HG03558 (cell line): ENCODE measurements at regions not wholly inside any gene's neighbourhood (a gene's known extent, or its start where the extent isn't known, plus 50 kb on each side); places are given as distances from the start of the nearest gene placed in this dataset.
"Not testable (repeated sequence)": the region's sequence is repeated elsewhere in the genome, so short reads cannot be mapped to it uniquely, and the experiment has no call there.

Source experiments
- ATAC-seq: cut with Tn5 transposase; IDR thresholded peaks from one replicate; pipeline ENCODE4 v1.9.1; 2021; ENCODE audit warnings: moderate number of reproducible peaks; ENCODE audit not compliant: unreplicated experiment; ENCODE audit errors: extremely low read depth

DNA sequence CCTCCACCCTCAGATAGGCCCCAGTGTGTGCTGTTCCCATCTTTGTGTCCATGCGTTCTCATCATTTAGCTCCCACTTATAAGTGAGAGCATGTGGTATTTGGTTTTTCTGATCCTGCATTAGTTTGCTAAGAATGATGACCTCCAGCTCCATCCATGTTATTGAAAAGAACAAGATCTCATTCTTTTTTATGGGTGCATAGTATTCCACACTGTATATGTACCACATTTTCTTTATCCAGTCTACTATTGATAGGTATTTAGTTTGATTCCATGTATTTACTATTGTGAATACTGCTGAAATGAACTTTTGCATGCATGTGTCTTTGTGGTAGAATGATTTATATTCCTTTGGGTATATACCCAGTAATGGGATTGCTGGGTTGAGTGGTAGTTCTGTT is 303.3 kb downstream of the SEMA3D start:
- not testable (repeated sequence) for ATAC-seq

DNA sequence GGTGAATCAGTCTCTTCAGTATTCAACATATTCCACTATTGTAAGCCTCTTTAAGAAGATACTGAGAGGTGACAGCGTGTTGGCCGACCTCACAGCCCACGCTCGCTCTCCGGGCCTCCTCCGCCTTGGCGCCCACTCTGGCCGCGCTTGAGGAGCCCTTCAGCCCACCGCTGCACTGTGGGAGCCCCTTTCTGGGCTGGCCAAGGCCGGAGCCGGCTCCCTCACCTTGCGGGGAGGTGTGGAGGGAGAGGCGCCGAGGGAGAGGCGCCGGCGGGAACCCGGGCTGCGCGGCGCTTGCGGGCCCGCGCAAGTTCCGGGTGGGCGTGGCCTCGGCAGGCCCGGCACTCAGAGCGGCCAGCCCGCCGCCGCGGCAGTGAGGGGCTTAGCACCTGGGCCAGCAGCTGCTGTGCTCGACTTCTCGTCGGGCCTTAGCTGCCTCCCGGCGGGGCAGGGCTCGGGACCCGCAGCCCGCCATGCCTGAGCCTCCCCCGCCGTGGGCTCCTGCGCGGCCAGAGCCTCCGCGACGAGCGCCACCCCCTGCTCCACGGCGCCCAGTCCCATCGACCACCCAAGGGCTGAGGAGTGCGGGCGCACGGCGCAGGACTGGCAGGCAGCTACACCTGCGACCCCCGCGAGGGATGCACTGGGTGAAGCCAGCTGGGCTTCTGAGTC is 306.4 kb downstream of the SEMA3D start:
- not testable (repeated sequence) for ATAC-seq

DNA sequence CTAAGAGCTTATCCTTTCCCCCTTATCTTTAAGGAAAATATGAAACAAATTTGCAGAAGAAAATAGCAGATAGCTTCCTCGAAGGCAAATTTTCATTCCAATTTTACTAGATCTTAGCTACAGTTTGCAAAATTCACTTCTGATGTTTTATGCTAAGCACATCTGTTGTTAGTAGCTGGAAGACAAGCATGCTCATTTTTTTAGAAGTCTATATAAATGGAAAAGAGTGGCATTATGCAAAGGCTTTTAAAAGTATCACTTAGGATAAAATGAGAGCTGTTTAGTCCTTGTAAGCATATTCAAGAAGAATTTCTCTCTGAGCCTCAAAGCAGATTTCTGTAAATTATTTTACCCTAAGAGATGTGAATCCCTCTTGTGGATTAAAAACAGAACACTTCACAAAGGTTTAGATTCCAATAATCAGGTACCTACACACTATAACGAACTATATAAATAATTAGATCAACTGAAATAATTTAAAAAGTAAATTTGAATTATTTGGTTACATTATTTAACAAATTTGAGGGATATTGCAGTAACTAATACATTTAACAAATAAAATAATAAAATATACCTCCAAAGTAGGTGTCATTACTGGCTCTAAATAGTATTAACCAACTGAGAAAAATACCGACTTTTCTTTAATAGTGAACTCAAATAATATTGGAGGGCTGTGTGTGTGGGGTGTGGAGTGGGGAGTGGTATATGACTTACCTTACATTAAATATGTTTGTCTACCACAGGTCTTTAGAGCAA is 307.1 kb downstream of the SEMA3D start:
- ATAC-seq: no peak

DNA sequence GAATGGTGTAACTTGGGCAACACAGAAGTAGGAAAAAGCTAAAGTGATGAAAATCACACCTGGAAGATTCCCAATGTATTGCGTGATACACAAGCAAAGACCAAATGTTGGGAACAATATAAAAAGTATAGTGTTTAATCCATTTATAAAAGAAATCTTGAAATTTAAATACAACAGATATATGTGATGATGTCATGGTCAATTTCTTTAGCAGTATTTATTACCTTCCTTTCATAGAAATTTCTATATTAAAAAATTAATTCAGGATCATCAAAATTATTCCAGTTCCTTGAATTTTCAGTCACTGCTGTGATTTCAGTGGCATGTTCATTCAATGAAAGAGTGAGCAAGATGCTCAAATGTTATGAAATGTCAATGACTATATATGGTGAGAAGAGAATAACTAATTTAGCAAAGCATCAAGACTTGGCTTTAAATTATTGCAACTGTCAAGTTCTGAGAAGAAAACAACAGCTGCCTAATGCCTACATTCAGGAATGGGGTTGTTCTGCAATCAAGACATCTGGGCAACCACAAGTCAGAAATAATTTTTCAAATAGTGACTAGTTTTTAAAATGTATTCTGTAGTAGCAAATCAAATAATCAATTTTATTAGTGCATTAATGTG is 308.8 kb downstream of the SEMA3D start:
- no peak for ATAC-seq

DNA sequence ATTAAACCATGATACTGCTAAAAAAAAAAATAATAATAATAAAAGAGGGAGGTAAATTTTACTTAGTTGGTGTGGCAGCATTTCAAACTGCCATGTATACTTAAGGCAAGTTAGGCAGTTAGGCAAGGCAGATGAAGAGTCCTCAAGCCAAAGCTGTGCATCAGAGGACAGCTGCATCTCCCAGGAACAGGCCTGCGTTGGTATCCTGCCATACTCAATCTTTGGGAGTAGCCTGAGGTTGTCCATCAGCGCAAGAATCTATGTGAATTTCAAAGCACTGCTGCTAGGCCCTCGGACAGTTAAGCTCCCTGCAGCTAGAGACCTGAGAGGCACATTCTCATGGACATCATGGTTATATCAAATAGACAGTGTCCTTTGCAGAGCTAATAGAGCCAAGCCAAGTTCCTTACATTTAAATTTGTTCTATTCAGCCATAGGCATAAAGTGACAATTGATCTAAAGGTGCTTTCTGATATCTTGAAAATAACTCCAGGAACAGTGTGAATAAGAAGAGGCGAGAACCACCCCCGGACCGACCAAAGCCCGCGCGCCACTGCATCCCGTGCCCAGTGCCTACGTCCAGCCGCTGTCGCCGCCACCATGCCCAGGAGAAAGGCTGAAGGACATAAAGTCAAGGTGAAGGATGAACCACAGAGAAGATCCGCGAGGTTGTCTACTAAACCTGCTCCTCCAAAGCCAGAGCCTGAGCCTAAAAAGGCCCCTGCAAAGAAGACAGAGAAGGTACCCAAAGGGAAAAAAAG is 310.6 kb downstream of the SEMA3D start:
- ATAC-seq: no peak

DNA sequence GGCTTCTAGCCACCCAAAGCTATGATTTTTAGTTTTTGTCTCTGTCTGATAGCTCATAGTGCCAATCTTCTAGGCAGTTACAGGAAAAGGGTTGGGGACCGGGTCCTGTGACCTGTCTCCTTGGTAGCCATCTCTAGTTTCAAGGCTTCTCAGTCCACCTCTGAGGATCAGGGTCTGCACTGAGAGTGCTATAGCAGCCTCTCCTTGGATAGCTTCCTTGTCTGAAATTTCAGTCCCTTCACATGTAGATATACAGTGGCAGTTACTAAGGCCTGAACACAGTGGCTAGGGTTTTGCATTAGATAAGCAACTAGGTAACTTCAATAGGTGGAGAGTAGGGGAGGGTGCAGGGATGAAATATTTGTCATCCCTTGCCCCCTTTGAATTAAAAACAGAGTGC is 321.3 kb downstream of the SEMA3D start:
- no peak for ATAC-seq

DNA sequence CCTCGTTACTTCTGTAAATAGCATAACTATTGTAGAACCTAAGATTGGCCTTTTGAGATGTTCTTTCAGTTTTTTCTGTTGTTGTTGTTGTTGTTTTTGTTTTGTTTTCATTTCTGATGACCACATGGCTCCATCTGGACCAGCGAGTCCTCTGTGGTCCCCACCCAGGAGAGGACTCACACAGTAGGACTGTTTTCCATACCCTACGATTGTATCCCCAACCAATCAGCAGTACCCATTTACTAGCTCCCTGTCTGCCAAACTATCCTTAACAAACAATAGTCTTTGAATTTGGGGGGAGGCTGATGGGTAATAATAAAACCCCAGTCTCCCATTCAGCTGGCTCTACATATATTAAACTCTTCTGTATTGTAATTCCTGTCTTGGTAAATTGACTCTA is 329.5 kb downstream of the SEMA3D start:
- no peak for ATAC-seq

DNA sequence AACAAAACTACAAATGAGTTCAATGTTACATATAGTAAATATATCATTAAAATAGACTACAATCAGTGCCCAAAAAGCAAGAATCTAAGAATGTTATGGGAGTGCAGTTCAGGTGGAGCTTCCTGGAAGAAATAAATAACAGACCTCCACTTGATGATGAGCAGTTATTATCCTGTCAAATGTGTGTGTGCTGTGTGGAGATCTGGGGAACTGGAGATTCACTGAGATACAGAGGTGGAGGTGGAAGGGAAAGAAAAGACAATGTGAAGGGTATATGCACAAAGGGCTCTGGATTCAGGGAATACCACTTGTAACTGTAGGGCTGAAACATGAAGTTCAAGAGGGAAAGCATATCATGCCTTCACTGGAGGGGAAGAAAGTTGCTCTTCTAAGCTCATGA is 331.1 kb downstream of the SEMA3D start:
- no peak for ATAC-seq

DNA sequence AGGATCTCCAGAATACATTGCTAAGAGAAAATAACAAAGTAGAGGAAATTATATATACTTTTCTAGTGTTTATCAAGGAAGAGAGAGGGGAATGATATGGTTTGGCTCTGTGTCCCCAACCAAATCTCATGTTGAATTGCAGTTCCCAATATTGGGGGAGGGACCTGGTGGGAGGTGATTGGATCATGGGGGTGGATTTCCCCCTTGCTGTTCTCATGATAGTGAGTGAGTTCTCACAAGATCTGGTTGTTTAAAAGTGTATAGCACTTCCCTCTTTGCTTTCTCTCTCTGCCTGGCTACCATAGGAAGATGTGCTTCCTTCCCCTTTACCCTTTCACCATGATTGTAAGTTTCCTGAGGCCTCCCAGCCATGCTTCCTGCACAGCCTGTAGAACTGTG is 337.9 kb downstream of the SEMA3D start:
- not testable (repeated sequence) for ATAC-seq

DNA sequence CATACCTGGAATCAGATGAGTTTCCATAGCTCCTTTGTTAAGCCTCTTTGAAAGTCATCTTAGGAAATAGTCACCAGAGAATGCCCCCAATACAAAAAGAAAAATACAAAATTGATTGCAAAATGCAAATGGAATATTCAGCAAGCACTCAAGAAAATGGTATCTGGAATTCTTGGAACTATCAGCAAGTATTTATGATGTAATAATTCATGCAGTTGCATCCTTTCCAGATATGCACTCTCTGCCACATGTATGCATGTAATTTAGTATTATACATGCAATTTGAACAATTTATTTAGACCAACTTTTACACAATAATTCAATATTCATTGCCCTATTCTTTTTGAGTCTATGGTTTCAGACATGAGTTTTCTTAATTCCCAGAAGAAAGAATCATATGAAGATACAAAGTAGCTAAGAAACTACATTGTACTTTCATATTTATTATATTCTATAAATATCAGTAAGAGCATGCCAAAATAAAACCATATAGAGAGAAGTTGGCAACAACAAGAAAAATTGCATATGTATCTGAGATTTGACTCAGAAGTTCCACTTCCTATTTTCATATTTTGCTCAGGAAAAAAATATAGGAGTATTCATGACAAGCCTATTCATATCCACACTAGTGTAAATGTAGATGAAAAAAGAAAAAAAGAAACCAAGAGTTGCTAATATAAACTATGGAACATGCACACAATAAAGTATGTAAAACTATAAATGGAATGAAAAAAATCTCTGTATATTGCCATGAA is 338.5 kb downstream of the SEMA3D start:
- ATAC-seq: no peak

DNA sequence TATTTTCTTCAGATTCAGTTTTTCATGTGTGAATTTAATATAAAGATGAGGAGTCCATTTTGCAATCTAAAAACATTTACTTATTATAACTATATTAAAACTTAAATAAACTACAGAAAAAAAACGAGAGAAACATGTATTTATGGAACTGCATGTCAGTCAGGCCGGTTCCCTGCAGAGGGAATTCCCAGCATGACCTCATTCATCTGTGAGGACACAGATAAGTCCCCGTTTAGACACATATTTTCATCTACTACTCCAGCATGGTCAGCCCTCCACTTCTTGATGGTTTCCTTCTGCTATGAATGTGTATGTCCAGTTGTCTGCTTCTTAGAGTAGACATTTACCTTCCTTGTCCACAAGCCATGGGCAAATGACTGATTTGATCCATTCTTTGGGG is 339.1 kb downstream of the SEMA3D start:
- ATAC-seq: no peak

DNA sequence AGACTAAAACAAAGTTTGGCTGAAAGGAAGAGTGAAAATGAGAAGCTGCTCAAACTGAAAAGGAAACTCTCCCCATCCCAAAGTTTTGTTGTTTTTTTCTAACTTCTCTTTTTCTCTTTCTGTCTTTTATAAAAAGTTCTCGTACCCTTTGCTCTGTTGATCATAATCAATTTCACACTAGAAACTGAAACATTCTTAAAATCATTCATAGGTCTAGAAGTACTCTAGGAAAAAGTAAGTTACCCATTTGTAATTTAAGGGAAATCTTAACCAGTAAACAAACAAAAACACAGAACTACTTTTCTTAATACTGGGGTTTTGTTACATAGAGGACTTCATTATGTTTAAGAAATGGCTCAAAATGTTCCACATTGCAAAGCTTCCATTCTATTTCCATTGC is 339.8 kb downstream of the SEMA3D start:
- no peak for ATAC-seq

DNA sequence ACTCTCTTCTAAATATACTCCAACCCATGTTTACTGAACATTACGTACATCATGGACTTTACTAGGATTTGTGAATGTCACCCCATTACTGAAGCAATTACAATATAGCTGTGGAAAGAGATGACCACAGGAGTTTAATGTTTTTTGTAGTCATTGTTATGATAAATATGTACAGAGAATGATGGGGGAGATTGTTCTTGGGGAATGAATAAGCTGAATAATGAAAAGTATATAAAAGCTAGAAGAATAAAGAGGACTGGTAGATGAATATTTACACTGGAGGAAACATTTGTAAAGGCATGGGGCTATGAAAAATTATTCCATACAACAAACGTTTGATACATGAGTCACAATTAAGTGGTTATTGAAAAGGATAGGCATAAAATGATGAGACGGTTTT is 340.9 kb downstream of the SEMA3D start:
- no peak for ATAC-seq

DNA sequence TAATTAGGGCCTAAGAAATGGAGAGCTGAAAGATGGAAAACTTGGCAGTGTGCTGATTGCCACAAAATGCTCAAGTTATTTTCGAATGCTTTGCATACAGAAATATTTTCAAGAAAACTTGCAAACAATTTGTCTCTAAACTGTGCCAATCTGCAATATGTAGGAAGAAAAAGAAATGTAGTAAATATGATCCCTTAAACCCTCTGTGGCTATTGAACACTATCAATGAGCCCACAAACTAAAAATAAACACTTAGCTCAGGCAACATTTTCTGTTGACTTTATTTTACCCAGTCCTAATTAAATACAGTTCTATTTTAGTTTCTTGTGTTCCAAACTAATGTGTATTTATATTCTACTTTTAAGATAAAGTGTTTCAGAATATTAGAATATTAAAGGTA is 342.1 kb downstream of the SEMA3D start:
- ATAC-seq: no peak

DNA sequence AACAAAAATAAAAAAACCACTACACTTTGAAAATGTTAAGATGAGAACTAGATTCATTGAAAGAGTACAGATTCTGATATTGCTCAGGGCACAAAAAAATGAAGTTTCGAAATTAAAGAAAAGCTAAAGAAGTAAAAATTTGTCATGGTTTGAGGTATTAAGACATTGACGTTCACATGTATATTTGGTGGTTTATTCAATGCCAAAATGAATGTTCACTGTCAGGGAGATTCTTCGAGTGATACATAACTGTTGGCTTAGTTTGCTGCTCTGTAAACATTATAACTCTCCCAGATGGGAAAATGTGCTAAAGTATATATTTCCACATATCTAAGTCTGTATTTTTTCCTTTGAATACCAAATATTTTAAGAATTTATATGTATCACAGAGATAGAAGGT is 345.0 kb downstream of the SEMA3D start:
- no peak for ATAC-seq

DNA sequence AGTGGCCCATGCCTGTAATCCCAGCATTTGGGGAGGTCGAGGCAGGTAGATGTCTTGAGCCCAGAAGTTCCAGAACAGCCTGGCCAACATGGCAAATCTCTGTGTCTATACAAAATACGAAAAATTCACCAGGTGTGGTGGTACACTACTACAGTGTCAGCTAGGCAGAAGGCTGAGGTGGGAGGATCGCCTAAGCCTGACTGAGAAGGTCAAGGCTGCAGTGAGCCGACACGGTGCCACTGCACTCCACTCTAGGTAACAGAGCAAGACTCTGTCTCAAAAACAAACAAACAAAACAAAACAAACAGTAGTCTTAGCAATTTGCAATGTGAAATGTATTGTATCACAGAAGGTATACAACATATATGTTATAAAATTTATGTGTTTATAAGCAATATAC is 348.0 kb downstream of the SEMA3D start:
- no peak for ATAC-seq

DNA sequence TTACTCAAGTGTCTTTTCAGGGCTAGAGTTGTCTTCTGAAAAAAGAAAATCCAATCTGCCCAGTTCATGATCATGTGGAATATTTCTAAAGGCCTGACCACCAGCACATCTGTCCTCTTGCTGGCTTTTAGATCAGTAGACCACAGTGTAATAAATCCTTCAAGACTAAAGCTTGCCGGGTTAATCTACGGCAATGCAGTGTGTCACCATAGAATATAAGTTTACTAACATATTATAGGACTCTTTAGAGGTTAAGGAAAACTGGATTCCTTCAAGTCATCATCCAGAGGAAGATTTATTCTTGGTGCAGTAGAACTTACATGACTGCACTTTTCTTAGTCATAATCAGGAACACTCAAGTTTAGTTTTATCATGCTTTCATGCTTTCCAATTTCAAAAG is 349.5 kb downstream of the SEMA3D start:
- ATAC-seq: no peak

DNA sequence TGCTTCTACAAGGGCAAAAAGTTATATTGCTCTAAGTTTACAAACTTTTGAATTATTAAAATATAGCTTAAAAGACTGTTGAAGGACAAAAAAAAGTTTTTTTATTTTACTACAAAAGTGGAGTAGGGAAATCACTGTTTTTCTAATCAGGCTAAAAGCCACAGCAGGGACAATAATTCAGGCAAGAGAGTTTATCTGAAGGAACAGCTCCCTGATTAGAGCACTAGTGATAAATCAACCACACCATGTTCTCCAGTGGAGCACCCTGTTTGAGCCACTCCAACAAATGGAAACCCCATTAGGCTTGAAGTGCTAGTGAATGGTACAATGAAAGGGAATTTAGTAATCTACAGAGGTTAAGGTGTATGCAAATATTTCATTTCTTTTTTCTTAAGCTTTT is 357.1 kb downstream of the SEMA3D start:
- no peak for ATAC-seq

DNA sequence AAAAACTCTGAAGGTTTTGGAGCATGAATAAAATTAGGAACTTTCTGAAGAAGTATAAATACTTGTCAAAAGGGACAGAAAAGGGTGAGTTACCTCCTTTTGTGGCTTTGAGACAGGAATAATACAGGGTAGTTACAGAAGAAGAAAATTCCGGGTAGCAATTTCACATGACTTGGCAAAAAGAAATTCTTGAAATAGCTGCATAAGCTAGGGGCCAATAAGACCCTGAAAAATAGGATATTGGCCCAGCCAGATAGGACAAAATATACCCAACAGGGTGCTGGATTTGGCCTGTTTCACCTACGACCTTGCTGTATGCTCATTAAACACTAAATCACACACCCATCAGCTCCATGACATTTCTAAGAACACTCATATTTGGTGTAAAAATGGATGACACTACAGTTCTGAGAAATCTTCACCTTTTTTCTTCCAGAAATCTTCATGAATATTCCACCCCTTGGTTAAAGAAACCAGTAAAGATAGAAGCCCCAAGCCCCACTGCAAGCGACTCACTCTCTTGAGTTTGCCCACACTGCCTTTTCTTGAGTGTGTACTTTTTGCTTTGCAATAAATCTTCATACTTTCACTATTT is 362.7 kb downstream of the SEMA3D start:
- no peak for ATAC-seq

DNA sequence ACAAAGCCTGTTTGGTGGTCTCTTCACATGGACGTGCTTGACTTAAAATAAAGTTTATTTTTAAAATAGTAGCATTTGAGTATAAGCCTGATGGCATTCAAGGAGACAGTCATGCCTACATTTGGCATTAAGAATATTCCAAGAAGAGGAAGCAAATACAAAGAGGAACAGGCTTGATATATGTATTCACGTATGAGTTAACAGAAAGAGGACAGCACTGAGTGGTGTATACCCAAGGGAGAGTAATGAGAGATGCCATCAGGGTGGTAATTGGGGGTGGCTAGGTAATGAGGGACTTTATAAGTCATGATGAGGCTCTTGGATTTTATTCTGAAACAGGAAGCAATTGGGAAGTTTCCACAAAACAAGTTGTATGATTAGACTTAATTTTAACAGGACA is 363.3 kb downstream of the SEMA3D start:
- ATAC-seq: no peak
